GM23248 (cell line): ENCODE measurements at regions not wholly inside any gene's neighbourhood (a gene's known extent, or its start where the extent isn't known, plus 50 kb on each side); places are given as distances from the start of the nearest gene placed in this dataset.

ENCODE experiments used
- DNase-seq: peaks from one replicate; pipeline ENCODE4 v3.0.0-alpha.2; 2015
- H2AFZ ChIP-seq: fragments of 200-600 bp; sonication (generic); 2 replicates; pipeline ENCODE4 v1.6.1; 2016; ENCODE audit warnings: antibody characterized with exemption
- H3F3A ChIP-seq: fragments of 200-600 bp; sonication (generic); 2 replicates; pipeline ENCODE4 v1.6.1; 2016; ENCODE audit warnings: mild to moderate bottlenecking, antibody characterized with exemption, mixed run types; ENCODE audit not compliant: insufficient read depth
- H3K27ac ChIP-seq: fragments of 200-600 bp; sonication (generic); 2 replicates; pipeline ENCODE4 v1.5.1; 2016; ENCODE audit warnings: mild to moderate bottlenecking
- H3K27me3 ChIP-seq: fragments of 200-600 bp; sonication (generic); replicated peaks from 2 replicates; pipeline ENCODE4 v1.6.1; 2016; ENCODE audit warnings: mild to moderate bottlenecking; ENCODE audit not compliant: insufficient read depth
- H3K36me3 ChIP-seq: fragments of 200-600 bp; sonication (generic); 2 replicates; pipeline ENCODE4 v1.6.1; 2016; ENCODE audit warnings: low read depth, mild to moderate bottlenecking
- H3K4me1 ChIP-seq: fragments of 200-600 bp; sonication (generic); 2 replicates; pipeline ENCODE4 v1.6.1; 2016; ENCODE audit warnings: mild to moderate bottlenecking; ENCODE audit not compliant: insufficient read depth
- H3K4me2 ChIP-seq: fragments of 200-600 bp; sonication (generic); one replicate; pipeline ENCODE4 v1.6.1; 2016; ENCODE audit warnings: mild to moderate bottlenecking; ENCODE audit not compliant: unreplicated experiment
- H3K4me3 ChIP-seq: fragments of 200-600 bp; sonication (generic); 2 replicates; pipeline ENCODE4 v1.5.1; 2016; ENCODE audit warnings: mild to moderate bottlenecking
- H3K79me2 ChIP-seq: fragments of 200-600 bp; sonication (generic); 2 replicates; pipeline ENCODE4 v1.6.1; 2016; ENCODE audit warnings: mild to moderate bottlenecking; ENCODE audit not compliant: insufficient read depth
- H3K9ac ChIP-seq: fragments of 200-600 bp; sonication (generic); 2 replicates; pipeline ENCODE4 v1.6.1; 2016; ENCODE audit warnings: mild to moderate bottlenecking
- H3K9me2 ChIP-seq: fragments of 200-600 bp; sonication (generic); 2 replicates; pipeline ENCODE4 v1.6.1; 2016; ENCODE audit warnings: mixed run types, mild to moderate bottlenecking, moderate library complexity; ENCODE audit not compliant: insufficient read depth
- H3K9me3 ChIP-seq: fragments of 200-600 bp; sonication (generic); one replicate; pipeline ENCODE4 v1.6.1; 2017; ENCODE audit warnings: low read depth
- H4K20me1 ChIP-seq: fragments of 200-600 bp; sonication (generic); 2 replicates; pipeline ENCODE4 v1.6.0; 2016; ENCODE audit not compliant: insufficient read depth
- EZH2 ChIP-seq: fragments of 200-600 bp; sonication (generic); IDR thresholded peaks from 2 replicates; pipeline ENCODE4 v1.6.1; 2018; ENCODE audit warnings: antibody characterized with exemption, mild to moderate bottlenecking; ENCODE audit not compliant: insufficient read depth, poor library complexity, severe bottlenecking
- EZH2phosphoT487 ChIP-seq: fragments of 200-600 bp; sonication (generic); IDR thresholded peaks from 2 replicates; pipeline ENCODE4 v1.6.1; 2018; ENCODE audit warnings: antibody characterized with exemption, moderate library complexity, mild to moderate bottlenecking, low read depth; ENCODE audit not compliant: insufficient read depth
- WGBS, 2 experiments: methylation state at CpG; one replicate each; pipeline ENCODE4 v1.1.6; 2015 to 2017; ENCODE audit warnings: low lambda C conversion rate in 2 of 2, low coverage in 1 of 2; ENCODE audit errors: missing lambda C conversion rate in 2 of 2; 5-methylcytosine and 5-hydroxymethylcytosine counted together
- in situ Hi-C: fragments of 300-500 bp; cut with MboI; formaldehyde crosslinking; loops from 2 replicates; pipeline ENCODE4 v1.15.0; 2020

DNA sequence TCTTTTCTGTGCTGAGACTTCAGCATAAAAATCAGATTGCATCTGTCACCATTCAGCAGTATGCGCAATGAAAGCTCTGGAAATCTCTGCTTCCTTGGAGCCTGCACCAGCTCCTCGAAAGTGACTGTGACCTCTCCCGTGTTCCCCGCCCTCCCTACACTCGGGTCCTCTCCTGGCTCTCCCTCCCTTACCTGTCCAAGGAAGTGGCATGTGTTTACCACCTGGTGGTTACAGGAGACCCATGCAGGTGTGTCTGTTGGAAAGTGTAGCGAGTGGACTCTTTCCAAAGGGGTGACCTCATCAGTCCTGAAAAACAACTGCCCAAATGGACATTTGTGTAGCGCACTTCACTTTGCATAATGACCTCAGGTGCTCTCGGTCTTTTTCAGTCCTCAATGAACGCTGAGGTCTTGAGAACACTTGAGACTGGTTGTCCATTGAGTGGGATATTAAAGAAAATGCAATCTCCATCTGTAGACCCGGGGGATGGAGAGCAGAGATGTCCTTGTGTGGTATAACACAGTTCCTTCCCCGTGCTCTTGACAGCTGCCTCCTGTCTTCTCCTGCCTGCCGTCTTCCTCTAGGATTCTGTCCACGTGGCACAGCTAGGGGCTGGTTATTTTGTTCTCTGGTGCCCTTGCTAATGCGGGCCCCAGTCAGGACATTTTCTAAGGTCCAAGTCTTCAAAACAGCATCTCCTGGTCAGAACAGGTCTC is 133.2 kb downstream of the ACKR3 start:
- WGBS, 2 experiments, result 84 to 85% methylated on average over 14 of the region's 14 CpGs
- in situ Hi-C loops, result no loop called here
- Histone ChIP-seq H3K4me3 (no peak overlapping the region), H3K9ac (no peak overlapping the region), H3K27ac (no peak overlapping the region), H3K4me2 (no peak overlapping the region), H3K36me3 (no peaks in the 10 kb centered on the region), H2AFZ (no peak overlapping the region), H3K9me3 (no peaks in the 10 kb centered on the region), H3F3A (peaks cover 9% of the 10 kb centered on the region; the same call in 1 of the 2 replicates), H3K79me2 (no peaks in the 10 kb centered on the region), H3K27me3 (no peaks in the 10 kb centered on the region), H4K20me1 (no peaks in the 10 kb centered on the region), H3K9me2 (no peaks in the 10 kb centered on the region), H3K4me1 (peaks cover 7% of the 10 kb centered on the region)
- DNase-seq, result no peak
- TF ChIP-seq EZH2phosphoT487 (no peak), EZH2 (no peak)

DNA sequence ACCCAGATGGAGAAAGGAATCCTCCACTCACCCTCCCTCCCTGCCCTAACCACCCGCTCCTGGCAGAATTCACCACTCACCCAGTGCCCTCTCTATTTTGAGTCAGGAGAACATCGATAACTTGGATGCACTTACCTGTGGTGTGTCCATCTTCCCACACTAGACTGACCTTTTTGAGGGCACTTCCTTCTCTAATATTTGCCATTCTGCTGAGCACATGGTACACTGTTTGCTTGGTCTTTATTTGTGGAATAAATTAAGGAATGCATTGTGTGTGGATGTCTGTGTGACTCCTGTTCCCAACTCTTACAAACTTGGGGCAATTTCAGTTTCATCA is 133.7 kb downstream of the ACKR3 start:
- Histone ChIP-seq H3K9ac (no peak overlapping the region), H4K20me1 (no peaks in the 10 kb centered on the region), H3K27me3 (no peaks in the 10 kb centered on the region), H3F3A (peaks cover 9% of the 10 kb centered on the region; the same call in 1 of the 2 replicates), H3K27ac (no peak overlapping the region), H2AFZ (no peak overlapping the region), H3K4me3 (no peak overlapping the region), H3K4me2 (no peak overlapping the region), H3K79me2 (no peaks in the 10 kb centered on the region), H3K36me3 (no peaks in the 10 kb centered on the region), H3K4me1 (peaks cover 7% of the 10 kb centered on the region), H3K9me3 (no peaks in the 10 kb centered on the region), H3K9me2 (no peaks in the 10 kb centered on the region)
- WGBS, 2 experiments, result 94 to 98% methylated on average over 2 of the region's 2 CpGs
- DNase-seq, result no peak
- TF ChIP-seq EZH2phosphoT487, result no peak
- no peak for TF ChIP-seq EZH2
- in situ Hi-C loops, result no loop called here

DNA sequence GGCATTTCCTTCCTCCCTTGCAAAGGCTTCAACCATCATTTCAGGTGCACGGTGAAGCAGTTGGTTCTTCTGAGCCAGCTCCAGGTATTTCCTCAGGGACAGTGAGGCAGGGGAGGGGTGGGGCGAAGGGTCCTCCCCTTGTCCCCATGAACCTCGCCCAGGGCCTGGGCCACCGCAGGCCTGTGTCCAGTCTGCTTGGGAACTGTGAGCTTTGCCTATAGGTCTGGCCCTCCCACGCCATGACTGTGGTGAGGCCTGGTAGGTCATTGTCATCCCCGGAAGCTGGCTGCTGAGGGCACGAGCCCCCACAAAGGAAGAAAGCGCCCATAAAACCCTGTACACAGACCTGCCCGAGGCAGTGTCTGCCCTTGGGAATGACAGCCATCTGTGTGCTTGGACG is 134.3 kb downstream of the ACKR3 start:
- Histone ChIP-seq H3K27ac (no peak overlapping the region), H3K27me3 (no peaks in the 10 kb centered on the region), H3K9me3 (no peaks in the 10 kb centered on the region), H3F3A (peaks cover 9% of the 10 kb centered on the region; the same call in 1 of the 2 replicates), H4K20me1 (no peaks in the 10 kb centered on the region), H3K4me1 (peaks cover 7% of the 10 kb centered on the region), H3K9ac (no peak overlapping the region), H3K79me2 (no peaks in the 10 kb centered on the region), H3K36me3 (no peaks in the 10 kb centered on the region), H3K9me2 (no peaks in the 10 kb centered on the region), H2AFZ (no peak overlapping the region), H3K4me2 (no peak overlapping the region), H3K4me3 (no peak overlapping the region)
- in situ Hi-C loops, result no loop called here
- TF ChIP-seq EZH2phosphoT487 (no peak), EZH2 (no peak)
- WGBS, 2 experiments, result 87 to 93% methylated on average over 10 of the region's 10 CpGs
- no peak for DNase-seq

DNA sequence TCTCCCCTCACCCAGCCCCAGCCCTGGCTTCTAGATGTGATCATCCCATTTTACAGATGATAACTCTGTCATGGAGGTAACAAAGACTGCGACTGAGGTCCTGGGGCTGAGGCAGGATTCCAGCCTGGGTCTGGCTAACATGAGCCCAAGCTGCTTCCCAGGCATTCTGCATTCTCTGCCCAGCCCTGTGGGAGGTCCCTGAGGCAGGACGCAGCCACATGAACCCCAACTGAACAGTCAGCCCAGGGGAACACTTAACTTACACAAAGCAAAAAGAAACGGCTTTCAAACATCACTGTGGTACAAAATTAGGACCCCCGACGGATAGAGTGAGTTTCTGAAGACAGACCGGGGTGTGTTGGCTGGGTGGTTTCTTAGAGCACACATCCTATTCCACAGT is 135.3 kb downstream of the ACKR3 start:
- Histone ChIP-seq H4K20me1 (no peaks in the 10 kb centered on the region), H3F3A (peaks cover 9% of the 10 kb centered on the region; the same call in 1 of the 2 replicates), H3K4me2 (no peak overlapping the region), H3K27me3 (no peaks in the 10 kb centered on the region), H3K79me2 (no peaks in the 10 kb centered on the region), H3K9me2 (no peaks in the 10 kb centered on the region), H3K27ac (no peak overlapping the region), H3K4me3 (no peak overlapping the region), H3K36me3 (no peaks in the 10 kb centered on the region), H3K4me1 (peaks cover 7% of the 10 kb centered on the region), H2AFZ (0 out of 2 replicates have a peak overlapping the region, but pooled peaks have one; percentile 1), H3K9ac (no peak overlapping the region), H3K9me3 (no peaks in the 10 kb centered on the region)
- in situ Hi-C loops, result no loop called here
- 66 to 71% methylated on average over 6 of the region's 6 CpGs for WGBS, 2 experiments
- TF ChIP-seq EZH2 (no peak), EZH2phosphoT487 (no peak)
- DNase-seq, result no peak
